Erythroblast (primary cell): ENCODE measurements at regions not wholly inside any gene's neighbourhood (a gene's known extent, or its start where the extent isn't known, plus 50 kb on each side); places are given as distances from the start of the nearest gene placed in this dataset.

Source experiments
- GATA1 ChIP-seq: IDR thresholded peaks from 2 replicates; pipeline ENCODE4 v1.6.1; 2011; ENCODE audit warnings: low read depth, mild to moderate bottlenecking, control low read depth, low read length, moderate library complexity
- POLR2A ChIP-seq: IDR thresholded peaks from 2 replicates; pipeline ENCODE4 v1.6.1; 2011; ENCODE audit warnings: mild to moderate bottlenecking, low read length

DNA sequence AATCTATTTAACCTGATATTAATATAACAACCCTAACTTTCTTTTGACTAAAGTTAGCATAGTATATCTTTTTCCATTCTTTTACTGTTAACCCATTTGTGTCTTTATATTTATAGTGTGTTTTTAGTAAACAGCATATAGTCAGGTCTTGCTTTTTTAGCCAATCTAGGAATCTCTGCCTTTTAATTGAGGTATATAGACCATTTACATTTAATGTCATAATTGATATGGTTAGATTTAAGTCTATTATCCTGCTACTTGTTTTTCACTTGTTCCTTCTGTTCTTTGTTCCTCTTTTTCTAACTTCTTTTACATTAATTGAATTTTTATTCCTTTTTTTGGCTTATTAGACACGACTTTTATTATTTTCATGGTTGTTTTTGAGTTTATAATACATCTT is 174.4 kb downstream of the KCTD15 start:
- TF ChIP-seq POLR2A (no peak), GATA1 (no peak)
